GM18517 (cell line): ENCODE measurements at regions not wholly inside any gene's neighbourhood (a gene's known extent, or its start where the extent isn't known, plus 50 kb on each side); places are given as distances from the start of the nearest gene placed in this dataset.
"Not testable (repeated sequence)": the region's sequence is repeated elsewhere in the genome, so short reads cannot be mapped to it uniquely, and the experiment has no call there.

Experiments used
- ATAC-seq: cut with Tn5 transposase; IDR thresholded peaks from one replicate; pipeline ENCODE4 v1.9.1; 2021; ENCODE audit warnings: mild to moderate bottlenecking, moderate library complexity; ENCODE audit not compliant: unreplicated experiment

DNA sequence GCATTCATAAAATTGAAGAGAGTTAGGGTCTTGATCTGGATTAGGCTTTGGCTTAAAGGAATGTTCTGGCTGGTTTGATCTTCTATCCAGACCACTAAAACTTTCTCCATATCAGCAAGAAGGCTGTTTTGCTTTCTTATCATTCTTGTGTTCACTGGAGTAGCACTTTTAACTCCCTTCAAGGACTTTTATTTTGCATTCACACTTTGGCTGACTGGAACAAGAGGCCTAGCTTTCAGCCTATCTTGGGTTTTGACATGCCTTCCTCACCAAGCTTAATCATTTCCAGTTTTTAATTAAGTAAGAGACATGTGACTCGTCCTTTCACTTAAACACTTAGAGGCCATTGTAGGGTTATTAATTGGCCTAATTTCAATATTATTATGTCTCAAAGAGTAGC lies 190.3 kb downstream of the RAB11FIP2 start:
- ATAC-seq: not testable (repeated sequence)

DNA sequence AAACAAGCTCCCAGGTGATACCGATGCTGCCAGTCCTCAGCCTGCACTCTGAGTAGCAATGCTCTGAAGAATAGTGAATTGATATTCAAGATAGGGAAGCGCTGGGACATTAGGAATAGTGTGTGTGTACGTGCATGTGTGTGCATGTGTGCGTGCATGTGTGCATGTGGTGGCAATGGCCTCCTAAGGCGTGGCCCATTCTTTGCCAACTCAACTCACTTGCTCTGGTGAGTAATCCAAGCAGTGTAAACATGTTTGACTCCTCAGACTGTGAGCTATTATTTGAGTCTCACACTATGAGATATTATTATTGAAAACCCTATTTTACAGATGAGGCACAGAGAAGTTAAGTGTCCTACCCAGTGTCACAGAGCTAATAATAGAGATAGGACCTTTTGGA lies 186.6 kb downstream of the RAB11FIP2 start:
- ATAC-seq: no peak

DNA sequence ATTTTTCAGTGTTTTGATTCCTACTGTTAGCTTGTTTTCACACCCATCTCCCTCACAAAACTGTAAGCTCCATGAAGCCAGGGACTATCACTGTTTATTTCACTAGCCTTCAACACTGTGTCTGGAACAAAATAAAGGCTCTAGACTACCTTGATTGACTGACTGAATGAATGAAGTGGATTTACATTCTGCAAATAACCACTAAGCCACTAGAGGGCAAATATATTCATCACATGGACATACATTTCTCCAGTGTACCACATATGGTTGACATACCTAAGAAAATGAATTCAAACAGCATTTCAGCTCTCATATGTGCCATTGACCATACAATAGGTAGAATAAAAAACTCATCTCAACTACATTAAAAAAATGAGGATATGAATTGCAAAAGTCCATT lies 185.9 kb downstream of the RAB11FIP2 start:
- no peak for ATAC-seq

DNA sequence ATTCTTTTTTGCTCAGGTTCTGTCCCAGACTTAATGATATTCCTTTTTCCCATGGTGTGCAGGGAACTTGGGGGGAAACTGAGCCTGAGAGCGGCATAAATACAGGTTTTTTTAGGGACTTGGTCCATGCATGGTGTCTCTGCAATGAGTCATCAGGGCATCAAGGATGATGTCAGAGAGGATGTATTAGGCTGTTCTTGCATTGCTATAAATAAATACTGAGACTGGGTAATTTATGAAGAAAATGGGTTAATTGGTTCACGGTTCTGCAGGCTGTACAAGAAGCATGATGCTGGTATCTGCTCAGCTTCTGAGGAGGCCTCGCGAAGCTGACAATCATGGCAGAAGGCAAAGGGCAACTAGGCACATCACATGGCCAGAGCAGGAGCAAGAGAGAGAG lies 185.4 kb downstream of the RAB11FIP2 start:
- no peak for ATAC-seq

DNA sequence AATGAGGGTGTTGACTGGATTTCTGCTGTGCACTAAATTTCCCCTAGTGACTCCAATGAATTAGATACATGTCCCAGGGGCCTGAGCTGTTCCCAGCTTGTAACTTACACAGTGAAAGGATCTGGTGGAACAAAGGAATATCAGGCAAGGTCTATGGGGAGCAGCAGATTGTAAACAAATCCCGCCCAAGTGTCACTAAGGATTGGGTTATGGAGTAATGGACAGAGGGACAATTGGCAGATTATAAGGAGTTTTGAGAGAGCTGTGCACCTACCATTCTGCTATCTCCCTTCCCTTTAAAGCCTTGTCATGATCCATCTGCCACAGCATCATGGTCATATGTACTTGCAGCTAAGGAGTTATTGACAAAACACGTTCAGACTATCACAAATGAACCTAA lies 183.0 kb downstream of the RAB11FIP2 start:
- no peak for ATAC-seq

DNA sequence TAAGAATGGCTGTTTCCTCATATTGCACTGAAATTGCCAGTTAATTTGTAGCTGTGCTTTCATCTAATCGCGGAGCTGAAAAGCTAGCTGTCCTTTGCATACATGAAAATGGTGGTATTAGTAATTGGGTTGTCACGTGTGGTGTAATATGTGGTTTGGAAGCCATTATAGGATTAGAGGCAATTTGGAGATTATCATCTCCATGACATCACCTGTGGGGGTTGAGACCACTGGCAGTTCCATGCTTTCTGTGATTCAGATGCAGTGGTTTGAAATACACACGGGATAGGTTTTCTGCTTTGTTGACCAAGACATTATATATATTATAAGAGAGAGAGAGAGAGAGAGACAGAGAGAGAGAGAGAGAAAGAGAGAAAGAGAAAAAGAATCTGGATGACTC lies 180.8 kb downstream of the RAB11FIP2 start:
- ATAC-seq: no peak

DNA sequence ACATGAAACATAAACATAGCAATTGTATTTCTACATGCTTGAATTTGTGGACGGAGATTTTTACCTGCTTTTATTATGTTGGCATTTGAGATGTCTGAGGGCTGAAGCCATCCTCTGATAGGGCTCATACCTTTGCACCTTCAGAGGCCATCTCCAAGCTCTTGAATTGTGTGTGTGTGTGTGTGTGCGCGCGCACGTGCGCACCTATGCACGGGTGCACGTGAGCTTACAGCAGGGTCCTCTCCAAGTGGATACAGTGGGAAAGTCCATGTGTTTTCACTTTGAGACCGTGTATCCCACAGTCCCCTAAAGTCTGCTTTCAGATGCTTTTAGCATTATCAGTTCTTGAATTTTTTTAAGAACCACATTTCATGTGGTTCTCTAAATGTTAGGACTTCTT lies 178.6 kb downstream of the RAB11FIP2 start:
- ATAC-seq: no peak

DNA sequence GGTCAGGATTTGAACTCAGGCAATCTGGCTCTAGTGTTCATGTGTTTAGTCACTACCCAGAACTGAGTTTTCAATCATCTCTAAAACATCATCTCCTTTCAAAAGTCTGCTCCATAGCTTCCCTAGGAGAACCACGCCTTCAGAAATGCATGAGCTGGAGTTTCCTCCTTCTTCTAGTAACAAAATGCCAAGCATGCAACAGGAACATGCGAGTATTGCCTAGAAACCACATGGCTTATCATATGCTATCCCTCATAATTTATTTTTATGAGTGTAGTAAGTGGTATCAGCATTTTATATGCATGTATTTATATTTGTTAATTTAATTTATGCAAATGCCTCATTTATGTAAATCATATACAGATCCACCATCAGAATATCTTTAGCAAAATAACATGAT lies 170.9 kb downstream of the RAB11FIP2 start:
- no peak for ATAC-seq

DNA sequence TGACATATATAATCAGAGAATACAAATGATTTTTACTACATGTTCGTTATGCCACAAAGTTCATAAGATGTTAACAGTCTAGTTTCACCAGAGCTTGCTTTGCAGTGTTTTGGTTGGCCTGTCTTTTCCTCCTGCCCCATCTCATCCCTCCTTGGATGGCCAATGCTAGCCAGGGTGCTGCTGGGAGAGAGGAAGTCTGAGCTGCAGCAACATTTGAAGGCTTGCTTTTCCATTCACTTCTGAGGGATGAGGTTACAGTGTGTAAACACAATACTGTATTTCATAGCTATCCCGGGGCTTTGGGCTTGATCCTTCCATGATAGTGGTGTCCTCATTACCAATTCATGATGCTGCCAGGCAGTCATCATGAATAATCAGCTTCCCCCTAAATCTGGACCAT lies 170.5 kb downstream of the RAB11FIP2 start:
- ATAC-seq: no peak

DNA sequence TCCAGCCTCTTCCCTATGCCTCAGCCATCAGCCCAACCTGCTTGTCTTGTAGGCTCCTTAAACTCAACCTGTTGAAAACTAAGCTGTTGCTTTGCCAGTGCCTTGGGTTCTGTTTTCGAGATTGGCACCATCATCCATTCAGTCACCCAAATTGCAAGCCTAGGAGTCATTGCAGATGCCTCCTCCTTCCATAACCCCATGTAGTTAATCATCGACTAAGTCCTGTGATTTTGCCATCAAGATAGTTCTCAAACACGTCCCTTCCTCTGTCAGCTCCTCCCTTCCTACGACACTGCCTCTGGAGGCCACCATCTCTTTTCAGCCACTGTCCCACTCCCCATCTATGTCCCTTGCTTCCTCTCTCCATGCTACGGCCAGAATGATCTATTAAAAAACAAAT lies 168.1 kb downstream of the RAB11FIP2 start:
- ATAC-seq: no peak

DNA sequence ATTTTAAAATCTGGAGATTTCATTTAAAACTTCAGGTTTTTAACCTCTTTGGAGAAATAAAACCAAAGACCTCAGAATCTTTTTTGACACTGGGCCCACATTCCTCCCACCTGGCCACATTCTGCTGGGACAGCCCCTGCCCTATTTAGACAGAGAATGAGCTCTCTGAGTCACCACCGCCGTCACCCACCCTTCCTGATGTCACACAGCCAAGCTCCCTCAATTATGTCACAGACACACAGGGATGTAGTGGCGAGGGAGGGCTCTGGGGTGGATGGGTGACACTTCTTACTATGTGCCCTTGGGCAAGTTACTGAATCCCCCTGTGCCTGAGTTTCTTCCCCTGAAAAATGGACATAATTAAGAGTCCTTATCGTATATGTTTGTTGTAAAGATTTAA lies 162.6 kb downstream of the RAB11FIP2 start:
- ATAC-seq: no peak

DNA sequence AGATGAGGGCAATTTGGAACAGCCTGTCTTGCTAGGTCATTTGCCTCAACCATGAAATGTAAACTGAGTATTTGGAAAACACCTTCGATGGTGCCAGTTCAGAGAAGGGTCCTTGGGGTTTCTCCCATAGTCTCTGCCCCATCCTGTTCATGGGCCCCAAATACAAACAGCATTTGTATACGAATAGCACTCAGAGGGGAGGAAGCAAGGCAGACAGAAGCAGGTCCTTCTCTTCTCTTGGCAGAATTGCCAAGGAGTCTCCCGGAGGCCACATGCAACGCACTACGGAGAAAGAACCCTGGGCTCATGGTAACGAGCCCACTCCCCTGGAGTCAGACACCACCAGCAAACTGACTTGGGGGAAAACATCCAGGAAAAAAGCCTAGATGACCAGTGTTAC lies 162.1 kb downstream of the RAB11FIP2 start:
- ATAC-seq: no peak

DNA sequence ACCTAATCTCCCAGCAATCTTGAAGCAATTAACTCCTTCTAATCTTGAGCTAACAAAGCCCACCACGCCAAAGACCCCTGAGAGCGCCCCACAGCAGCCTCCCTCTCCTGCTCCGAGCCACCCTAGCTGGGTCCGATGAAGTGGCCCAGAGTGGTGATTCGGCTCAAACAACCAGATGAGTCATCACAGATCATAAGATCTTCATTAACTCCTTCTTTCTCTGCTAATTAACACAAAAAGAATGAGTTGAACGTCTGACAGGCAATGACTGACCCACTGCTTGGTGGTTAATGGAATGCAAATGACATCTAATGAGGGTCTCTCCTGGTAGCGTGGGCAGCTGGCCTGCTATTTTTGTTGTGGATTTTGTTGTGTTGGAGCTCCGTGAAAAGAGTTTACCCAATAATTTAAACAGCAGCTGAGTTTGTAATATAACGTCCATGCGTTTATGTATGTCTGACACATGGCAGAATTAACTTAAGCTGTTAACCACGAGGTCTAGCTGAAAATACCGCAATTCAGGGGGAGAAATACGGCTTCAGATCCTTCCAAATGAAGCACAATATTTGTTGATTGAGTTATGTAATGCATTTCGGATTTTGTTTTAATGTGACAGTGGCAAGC lies 161.4 kb downstream of the RAB11FIP2 start:
- ATAC-seq: no peak

DNA sequence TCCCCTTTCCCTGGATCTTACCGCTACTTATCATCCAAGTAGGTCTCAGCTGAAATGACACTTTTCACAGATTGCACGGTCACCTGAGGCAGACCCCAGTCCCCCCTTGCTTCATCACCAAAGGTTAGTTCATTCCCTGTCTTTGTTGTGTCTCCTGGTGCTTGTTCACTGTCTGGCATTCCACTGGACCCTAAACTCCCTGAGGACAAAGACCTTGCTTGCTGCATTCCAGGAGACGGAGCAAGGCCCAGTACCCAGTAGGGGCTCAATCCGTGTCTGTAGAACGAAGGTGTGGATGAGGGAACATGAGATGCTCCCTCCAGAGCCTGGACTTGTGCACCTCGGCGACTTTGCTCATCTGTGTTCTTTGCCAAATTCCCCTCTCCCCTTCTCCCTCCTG lies 160.0 kb downstream of the RAB11FIP2 start:
- no peak for ATAC-seq

DNA sequence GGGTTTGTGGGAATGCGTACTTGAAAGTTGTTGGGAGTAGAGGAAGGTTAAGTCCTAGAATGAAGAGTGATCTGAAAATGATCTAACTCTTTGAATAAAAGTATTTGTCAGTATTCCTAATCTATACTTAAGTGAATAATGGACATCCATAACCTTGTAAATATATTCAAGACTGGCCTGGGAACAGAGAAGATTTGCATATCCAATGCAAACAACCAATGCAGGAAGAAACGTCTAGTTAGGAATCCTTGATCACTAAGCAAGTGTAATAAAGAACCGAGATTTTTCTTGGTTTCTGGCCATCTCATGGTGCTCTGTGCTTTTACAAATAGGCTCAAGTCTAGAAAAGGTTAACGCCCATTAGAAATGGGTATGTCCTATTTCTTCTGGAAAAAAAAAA lies 157.1 kb downstream of the RAB11FIP2 start:
- ATAC-seq: no peak

DNA sequence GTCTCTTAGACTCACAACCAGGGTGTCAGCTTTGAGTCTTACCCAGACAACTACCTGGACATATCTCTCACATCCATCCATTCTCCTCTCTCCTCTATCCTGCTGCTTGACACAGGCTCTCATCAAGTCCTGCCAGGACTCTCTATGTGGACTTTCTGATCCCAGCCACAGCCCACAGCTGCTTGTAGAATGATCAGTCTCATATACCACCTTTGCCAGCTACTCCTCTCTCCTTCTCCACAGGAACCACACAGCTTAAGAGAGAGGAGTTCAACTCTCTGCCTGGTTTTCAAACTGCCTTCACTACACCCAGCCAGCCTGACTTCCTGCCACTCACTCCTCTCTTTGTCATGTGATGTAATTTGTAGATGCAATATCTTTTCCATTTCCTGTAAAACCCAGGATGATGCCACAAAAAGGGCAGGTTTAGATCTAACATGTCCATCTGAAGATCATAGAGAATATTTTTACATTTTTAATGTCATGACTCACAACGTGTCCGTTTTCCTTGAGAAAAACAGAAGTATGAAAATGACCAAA lies 154.0 kb downstream of the RAB11FIP2 start:
- no peak for ATAC-seq

DNA sequence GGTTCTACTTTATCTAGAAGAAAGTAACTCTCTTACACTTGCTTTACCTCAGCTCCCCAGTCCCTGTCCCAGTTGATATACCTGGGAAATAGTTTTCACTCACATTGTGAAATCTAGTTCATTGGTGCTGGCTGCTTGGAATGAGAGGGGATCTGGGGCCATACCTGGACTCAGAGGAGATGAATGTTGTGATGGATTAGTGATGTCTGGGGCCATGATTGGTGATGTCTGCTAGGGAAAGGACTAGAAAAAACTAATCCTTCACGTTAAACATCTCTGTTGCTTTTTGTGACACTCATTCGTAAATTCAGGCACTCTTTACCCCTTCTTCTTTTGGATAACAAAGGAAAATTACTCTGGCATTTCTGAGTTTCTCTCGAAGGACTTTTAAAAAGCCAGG lies 152.4 kb downstream of the RAB11FIP2 start:
- no peak for ATAC-seq

DNA sequence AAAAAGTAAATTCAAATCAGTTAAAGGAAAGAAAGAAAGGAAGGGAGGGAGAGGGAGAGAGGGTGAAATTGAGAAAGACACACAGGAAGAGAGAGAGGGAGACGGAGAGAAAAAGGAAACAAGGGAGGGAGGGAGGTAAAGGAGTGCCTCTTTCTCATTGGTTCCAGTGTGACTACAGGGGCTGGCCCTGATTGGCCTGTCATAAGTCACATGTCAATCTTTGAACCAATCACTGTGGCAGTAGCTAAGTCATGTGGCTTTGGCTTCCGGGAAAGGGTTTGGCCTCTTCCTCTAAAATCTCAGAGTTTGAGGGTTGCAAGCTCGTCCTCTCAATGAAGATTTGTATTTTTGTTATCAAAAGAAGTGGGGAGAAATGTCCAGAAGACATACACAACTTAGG lies 150.2 kb downstream of the RAB11FIP2 start:
- ATAC-seq: no peak

DNA sequence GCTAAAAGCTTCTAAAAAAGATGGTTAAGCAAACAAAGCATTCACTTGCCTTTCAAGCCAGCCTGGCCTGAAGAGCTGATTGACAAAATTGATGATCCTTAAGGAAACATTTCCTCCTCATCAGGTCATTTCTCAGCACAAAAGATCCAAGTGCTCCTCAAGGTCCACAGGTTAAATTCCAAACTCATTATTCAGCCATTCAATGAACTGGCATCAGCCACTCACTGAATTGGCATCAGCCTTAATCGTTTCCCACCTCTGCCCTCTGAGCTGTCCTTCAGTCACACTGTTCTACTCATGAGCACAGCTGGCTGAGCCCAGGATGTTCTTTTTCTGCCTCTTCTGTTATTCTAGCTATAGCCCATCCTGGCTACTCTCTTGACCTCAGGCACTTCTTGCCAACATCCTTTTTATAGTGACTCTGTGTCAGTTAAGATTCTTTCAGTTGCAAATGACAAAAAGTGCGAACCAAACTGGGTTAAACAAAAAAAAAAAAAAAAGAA lies 147.5 kb downstream of the RAB11FIP2 start:
- no peak for ATAC-seq

DNA sequence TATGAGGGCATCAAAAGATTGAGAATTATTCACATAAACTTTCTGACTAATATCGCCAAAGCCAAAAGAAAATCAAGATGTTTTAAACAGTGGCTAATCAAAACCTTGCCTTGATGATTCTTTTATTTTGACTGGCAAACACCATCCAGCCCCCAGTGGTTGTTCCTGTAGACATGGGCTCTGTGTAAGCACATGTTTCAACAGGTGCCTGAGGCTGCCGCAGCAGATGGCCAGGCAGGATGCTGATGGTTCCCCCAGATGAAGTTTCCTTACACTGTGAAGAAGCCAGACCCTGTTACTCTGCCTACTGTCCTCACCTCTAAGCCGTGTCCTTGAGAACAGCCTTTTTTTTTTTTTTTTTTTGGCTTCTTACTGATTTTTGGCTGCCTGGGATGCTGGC lies 146.5 kb downstream of the RAB11FIP2 start:
- ATAC-seq: no peak

DNA sequence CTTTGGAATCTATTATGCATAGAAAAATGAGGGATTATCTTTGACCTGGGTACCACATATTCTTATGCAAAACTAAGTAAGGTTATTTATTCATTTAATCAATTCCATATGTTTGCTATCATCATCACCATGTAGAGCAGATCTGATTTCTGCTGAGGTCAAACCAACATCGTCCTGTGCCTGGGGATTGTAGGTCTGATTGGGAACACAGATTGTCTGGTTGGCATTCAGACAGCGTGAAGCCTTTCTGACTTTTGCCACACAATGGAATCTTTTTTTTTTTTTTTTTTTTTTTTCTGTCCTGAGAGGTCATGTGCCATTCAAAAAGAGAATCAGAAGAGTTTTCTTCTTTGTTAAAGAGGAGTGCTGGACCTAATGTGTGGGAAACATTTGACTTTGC lies 142.9 kb downstream of the RAB11FIP2 start:
- no peak for ATAC-seq

DNA sequence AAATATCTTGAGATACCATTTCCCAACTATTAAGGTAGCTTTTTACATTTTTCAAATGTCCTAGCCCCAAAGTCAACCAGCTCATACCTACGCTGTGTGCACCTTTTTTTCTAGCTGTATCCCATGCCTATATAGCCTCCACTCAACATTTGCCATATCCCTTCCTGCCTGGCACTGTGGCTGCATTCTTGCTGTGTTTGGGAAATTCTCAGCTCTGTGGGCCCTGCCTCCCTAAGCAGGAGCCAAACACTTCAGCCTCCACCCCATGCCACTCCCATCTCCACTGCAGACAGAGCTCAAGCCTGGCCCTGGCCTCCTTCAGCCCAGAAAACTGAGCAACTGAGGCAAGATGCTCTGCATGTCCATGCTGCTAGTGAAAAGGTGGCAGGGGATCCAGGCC lies 141.3 kb downstream of the RAB11FIP2 start:
- no peak for ATAC-seq

DNA sequence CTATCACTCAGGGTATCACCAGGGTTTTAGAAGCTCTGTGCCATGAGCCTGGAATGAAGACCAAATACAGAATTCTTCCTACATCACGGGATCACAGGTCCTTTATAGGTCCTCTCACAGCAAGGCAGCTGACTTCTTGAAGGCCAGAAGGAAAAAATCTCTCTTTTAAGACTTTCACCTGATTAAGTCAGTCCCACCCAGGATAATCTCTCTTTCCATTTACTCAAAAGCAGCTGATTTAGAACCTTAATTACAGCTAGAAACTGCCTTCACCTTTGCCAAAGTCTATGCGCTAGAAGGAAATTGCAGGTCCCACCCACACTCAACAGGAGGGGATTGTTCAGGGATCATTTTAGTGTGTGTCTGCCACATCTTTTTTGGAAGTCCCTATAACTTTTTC lies 135.1 kb downstream of the RAB11FIP2 start:
- no peak for ATAC-seq
